Activated naive CD4-positive, alpha-beta T cell treated with anti-CD3 and anti-CD28 coated beads, Interleukin-2, amount 50 U/mL, for 72 hours (primary cell): ENCODE measurements at regions not wholly inside any gene's neighbourhood (a gene's known extent, or its start where the extent isn't known, plus 50 kb on each side); places are given as distances from the start of the nearest gene placed in this dataset.

Experiments
- ATAC-seq, 2 donors: fragments of 150-1000 bp; cut with Tn5 transposase; 2 replicates each; pipeline ENCODE4 v1.10.0; 2021; ENCODE audit warnings: mild to moderate bottlenecking in 2 of 2, moderate library complexity in 2 of 2
- DNase-seq, 2 donors: peaks; one replicate each; pipeline ENCODE4 v3.0.0; 2021 to 2022; ENCODE audit warnings: low spot score in 2 of 2
- H3K27ac Mint-ChIP-seq, 2 donors: one replicate each; pipeline ENCODE4 v1.8.0; 2022; ENCODE audit warnings: mild to moderate bottlenecking in 2 of 2, mixed read lengths in 2 of 2
- H3K36me3 Mint-ChIP-seq, 2 donors: one replicate each; pipeline ENCODE4 v1.8.0; 2022; ENCODE audit warnings: mixed read lengths in 2 of 2
- H3K9me3 Mint-ChIP-seq, 2 donors: one replicate each; pipeline ENCODE4 v1.8.0; 2022; ENCODE audit warnings: mixed read lengths in 2 of 2

DNA sequence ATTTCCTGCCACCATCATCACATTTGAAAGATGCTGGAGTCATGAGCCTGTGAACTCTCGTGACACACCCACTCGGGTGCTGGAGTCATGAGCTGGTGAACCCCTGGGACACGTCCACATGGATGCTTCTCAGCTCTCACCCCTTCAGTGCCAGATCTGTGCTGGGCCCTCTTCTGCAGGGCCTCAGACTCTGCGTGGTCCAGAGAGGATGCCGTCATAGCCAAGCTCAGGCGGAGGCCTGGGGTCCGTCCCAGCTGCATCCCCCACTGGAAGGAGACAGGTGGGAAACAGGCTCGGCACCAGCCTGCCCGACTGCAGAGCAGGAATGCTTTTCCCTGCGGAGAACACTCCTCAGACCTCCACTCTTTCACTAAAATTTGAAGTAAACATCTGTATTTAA, 156.5 kb upstream of the PPP2R2D start:
- no peak for ATAC-seq
- Mint-ChIP-seq H3K27ac (peak overlapping the region in 1 of 2 donors; percentile 7), H3K9me3 (peaks cover 7 to 11% of the 10 kb centered on the region in 2 donors), H3K36me3 (peaks cover 0 to 9% of the 10 kb centered on the region in 2 donors)
- DNase-seq: no peak

DNA sequence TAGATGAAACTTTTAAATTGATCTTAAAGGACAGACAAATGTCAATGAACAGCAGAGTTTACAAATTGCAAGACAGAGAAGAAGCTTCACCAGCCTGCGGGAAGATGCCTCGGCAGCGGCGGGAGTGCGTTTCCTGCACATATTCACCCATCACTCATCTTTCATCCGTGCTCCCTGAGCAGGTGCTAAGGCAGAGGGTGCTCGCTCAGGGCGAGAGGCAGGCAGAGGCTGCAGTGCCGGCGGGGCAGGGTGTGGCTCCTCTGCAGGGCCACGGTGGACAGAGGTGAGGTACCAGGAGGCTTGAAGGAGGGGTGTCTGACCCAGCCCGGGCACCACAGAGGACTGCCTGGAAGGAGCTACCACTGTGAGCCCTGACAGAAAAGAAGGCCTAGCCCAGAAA, 155.2 kb upstream of the PPP2R2D start:
- no peak for ATAC-seq
- no peaks in the 10 kb centered on the region for H3K36me3 Mint-ChIP-seq

DNA sequence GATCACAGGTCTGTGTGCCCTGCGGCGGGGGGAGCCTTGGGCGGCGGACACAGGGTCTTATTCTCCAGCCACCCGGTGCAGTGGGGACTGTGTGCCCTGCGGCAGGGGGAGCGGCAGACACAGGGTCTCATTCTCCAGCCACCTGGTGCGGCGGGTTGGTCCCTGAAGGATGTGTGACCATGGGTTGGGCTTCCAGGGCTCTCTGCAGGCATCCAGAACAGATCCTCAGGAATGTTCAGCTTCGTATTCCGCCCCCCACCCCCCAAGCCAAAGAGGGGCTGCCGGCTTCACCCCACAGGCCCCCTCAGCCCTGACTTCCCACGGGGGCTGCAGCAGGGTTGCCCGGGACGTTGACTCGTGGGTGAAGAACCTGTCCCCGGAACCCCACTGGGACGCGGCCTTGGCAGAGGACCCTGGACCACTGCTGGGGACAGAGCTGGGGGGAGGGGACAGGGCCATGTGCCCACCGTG, 154.5 kb upstream of the PPP2R2D start:
- no peaks in the 10 kb centered on the region for H3K36me3 Mint-ChIP-seq
- ATAC-seq (no peak), DNase-seq (no peak)
- no peaks in the 10 kb centered on the region for H3K9me3 Mint-ChIP-seq
- no peak overlapping the region for H3K27ac Mint-ChIP-seq

More for the DNA sequence above, 155.2 kb upstream of the PPP2R2D start:
- Mint-ChIP-seq H3K27ac (no peak overlapping the region), H3K9me3 (no peaks in the 10 kb centered on the region)
- no peak for DNase-seq

DNA sequence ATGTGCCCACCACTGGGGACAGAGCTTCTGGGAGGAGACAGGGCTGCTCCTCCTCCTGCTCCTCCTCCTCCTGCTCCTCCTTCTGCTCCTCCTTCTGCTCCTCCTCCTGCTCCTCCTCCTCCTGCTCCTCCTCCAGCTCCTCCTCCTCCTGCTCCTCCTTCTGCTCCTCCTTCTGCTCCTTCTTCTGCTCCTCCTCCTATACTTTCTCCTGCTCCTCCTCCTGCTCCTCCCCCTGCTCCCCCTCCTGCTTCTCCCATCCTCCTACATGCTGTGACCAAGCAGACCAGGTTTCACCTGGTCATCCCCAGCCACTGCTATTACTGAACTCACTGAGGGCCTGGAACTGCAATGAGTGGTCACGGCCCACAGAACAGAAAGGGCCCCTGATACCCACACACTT, 154.0 kb upstream of the PPP2R2D start:
- H3K27ac Mint-ChIP-seq: no peak overlapping the region
- no peak for ATAC-seq
- H3K36me3 Mint-ChIP-seq: no peaks in the 10 kb centered on the region
- DNase-seq: no peak
- no peaks in the 10 kb centered on the region for H3K9me3 Mint-ChIP-seq

DNA sequence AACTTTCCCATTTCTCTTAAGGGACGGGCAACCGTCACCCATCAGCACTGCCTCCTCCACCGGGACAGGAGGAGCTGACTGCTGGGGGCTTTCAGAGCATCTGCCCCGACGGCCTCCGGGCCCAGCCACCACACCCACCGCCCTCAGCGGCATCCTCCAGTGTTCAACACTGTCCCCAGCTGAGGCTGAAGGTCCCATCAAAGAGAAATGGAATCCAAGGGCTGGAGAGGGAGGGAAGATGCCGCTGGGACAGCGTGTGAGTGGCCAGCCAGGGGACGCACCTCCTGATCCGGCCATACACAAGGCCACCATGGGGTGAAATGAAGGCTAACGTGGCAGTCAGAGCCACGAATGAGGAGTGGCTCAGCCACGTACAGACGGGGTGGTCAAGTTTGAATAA, 153.6 kb upstream of the PPP2R2D start:
- ATAC-seq (no peak), DNase-seq (no peak)
- Mint-ChIP-seq H3K9me3 (no peaks in the 10 kb centered on the region), H3K27ac (no peak overlapping the region), H3K36me3 (no peaks in the 10 kb centered on the region)

DNA sequence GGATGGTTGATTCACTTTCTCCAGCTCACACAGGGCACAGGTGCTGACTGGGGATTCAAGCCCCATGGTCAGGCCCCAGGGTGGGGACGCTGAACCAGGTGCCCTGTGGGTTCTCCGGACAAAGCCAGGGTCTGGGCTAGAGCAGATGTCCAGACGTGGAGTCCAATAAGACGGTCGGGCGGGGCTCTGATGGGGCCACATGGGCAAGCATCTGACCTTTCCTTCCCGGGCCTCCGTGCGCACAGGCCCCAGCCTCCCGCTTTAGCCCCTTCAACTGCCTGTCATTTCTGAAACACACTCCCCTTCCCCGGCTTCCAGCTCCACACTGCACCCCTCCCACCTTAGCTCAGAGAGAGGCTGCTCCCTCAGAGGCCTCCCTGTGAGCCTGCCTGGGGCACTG, 153.0 kb upstream of the PPP2R2D start:
- H3K27ac Mint-ChIP-seq: no peak overlapping the region
- no peaks in the 10 kb centered on the region for H3K36me3 Mint-ChIP-seq
- no peak for DNase-seq
- no peaks in the 10 kb centered on the region for H3K9me3 Mint-ChIP-seq
- ATAC-seq: no peak

DNA sequence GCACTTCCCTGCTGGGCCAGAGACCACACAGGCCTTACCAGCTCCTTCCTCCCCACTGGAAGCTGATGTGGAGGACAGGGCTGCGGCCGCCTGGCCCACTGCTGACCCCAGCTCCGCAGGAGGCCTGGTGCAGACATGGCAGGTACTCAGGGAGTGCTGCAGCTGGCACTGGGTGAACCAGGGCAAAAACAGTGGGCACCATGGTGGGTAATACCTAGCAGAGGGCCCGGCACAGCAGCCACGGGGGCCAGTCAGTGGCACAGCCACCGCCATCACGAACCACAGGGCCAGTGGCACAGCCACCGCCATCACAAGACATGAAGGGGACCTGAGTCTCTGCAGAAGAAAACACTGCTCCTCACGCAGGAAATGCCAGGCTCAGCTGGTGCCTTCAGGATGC, 152.6 kb upstream of the PPP2R2D start:
- ATAC-seq (no peak), DNase-seq (no peak)
- Mint-ChIP-seq H3K27ac (no peak overlapping the region), H3K9me3 (no peaks in the 10 kb centered on the region), H3K36me3 (no peaks in the 10 kb centered on the region)

DNA sequence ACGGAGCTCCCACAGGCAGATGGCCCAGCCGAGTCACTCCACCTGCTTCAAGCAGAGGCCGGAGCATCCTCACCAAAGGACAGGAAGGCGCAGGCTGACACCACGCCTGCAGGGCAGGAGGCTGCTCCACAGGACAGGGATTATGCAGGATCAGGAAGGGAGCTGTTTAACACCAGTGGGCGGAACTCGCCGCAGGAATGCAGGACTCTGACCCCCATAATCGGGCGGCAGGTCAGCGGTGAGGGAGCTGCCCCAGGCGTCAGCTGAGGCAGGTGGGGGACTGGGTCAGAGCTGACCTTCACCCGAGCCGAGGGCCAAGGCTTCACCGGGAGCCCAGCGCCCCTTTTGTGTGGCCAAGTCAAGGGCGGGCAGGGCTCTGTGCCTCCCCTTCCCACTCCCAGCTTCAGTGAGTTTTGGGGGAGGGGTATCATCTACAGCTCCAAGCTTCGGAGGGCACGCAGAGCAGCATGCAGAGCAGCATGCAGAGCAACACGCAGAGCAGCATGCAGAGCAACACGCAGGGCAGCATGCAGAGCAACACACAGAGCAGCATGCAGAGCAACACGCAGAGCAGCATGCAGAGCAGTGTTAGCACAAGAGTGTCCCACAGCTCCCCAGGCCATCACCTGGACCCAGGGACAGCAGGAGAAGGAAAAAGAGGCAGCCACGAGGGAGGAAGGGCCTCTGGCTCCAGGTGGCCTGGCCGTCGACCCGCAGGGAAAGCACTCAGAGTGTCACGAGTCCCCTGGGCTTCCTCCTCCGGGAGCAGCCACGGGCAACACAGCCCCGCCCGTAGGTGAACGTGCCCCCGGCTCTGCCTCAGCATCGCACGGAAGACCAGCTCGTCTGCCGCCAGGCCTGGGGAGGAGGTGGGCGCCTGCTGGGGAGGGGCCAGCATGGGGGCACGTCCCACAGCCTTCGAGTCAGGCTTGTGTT, 151.7 kb upstream of the PPP2R2D start:
- DNase-seq (no peak), ATAC-seq (no peak)
- H3K9me3 Mint-ChIP-seq: no peaks in the 10 kb centered on the region
- H3K27ac Mint-ChIP-seq: peak overlapping the region in 1 of 2 donors; percentile 17
- no peaks in the 10 kb centered on the region for H3K36me3 Mint-ChIP-seq

DNA sequence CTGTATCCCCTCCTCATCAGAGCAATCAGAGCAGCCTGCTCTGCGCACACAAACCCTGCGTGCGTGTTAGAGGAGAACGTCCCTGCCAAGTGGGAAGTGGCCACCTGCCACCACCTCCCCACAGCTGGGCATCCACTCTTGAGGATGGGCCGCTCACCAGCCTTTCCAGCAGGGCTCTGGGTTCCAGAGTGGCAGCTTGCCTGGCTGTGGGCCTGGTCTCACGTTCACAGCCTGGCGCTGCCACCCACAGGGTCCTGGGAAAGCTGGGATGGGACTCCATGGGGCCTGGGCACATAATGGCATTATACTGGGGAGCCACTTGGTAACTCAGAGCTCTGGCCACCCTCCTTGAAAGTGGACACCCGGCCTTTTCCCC, 151.1 kb upstream of the PPP2R2D start:
- no peaks in the 10 kb centered on the region for H3K9me3 Mint-ChIP-seq
- H3K27ac Mint-ChIP-seq: no peak overlapping the region
- ATAC-seq: no peak
- no peaks in the 10 kb centered on the region for H3K36me3 Mint-ChIP-seq
- DNase-seq: no peak

DNA sequence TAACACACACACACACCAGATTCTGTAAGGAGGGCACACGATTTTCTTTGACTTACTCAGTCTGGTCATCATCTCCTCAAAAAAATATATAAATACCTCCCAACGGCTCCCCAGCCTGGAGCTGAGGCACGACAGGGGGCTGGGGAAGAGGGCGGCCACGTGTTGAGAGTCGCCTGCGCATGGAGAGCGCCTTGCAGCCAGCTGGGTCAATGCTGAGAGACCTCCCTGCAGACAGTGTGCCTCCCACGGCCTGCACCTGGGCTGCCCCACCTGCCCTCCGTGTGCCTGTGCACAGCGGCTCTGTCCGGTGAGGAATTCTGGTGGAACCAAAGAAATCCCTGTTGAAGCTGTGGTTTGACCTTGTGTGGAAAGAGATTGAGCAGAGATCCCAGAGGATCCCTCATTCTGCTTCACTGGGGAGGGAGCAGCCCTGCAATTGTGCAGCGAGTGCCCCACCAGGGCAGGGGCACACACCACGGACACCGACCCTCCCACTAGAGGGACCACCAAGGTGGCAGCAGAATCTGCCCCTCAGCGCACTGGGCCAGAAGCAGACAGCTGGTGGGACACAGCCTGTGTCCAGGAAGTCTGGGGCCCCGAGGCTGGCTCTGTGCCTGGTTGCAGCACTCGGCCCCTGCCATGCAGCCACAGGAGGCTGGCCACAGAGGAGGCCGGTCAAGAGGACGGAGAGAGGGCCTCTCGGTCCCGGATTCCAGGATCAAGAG, 150.5 kb upstream of the PPP2R2D start:
- no peak overlapping the region for H3K27ac Mint-ChIP-seq
- no peak for ATAC-seq
- H3K9me3 Mint-ChIP-seq: no peaks in the 10 kb centered on the region
- H3K36me3 Mint-ChIP-seq: no peaks in the 10 kb centered on the region
- no peak for DNase-seq

DNA sequence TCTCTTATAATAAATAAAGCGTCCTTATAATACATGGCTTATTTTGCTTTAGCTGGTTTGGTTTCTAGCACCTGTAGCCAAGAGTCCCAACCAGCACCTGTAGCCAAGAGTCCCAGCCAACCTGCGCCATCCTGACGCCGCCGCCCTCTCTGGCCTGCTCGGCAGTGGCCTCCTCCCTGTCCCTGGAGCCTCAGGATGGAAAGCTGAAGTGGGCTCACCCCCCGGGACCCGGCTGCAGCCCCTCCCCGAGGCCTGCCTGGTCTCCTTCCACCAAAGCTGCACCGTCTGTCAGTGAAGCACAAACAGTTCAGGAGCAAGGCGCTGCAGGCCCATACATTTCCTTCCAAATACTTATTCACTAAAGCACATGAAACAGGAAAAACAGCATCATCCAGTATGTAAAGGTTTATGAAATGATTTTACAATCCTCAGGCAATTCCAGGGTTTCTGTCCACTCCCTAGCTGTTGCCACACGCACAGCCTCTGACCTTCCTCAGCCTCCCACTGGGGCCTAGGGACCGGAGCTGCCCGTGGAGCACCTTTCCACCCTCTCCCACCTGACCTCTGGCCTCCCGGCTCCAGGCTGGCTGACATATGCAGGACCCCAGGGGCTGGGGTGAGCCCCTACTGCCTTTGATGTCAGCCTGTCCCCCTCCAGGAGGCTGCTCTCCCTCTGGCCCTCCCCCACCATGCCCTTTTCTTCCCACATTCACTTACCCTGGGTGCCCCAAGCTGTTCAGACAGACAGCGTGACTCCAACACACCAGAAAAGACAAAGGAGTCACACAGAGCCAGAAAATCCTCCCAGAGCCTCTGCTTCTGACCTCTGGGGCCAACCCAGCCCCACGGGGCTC, 149.6 kb upstream of the PPP2R2D start:
- no peak for ATAC-seq
- Mint-ChIP-seq H3K36me3 (no peaks in the 10 kb centered on the region), H3K27ac (peak overlapping the region in 1 of 2 donors; percentile 34), H3K9me3 (no peaks in the 10 kb centered on the region)
- DNase-seq: no peak

DNA sequence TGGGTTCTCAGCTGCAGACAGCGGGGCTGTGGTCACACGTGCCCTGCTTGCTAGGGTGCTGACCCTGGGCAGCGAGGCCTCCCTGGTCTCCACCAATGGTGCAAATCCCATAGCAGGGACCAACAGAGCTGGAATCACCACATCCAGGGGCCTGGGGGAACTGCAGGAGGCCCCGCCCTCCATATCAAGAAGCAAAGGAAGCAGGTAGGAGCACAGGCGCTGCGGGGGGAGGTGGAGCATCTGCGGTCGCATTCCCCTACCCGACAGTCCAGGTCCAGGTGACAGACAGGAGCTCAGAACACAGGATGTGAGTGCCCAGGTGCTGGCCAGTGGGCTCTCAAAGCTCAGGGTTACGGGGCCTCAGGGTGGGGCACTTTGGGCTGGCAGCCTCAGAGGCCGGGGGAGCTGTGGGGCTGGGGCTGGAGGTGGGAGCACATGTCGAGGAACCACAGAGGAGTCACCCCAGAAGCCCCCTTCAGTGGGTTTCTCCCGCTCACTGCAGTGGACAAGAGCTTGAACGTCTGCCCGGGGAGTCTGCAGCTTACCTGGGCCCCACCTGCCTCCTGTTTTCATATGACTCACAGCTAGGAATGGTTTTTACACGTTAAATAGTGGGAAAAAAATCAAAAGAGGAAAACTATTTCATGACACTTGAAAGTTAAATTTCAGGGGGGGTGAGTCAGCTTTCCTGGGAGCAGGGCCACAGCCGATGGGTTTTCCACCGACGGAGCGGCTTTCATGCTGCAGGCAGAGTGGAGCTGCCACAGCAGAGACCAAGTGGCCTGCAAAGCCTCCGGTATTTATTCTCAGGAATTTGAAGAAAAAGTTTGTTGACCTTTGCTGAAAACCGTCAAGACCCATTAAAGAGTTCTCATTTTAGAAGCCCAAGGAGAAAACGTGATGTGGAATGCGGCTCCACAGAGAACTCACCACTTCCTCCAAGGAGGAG, 148.7 kb upstream of the PPP2R2D start:
- no peaks in the 10 kb centered on the region for H3K9me3 Mint-ChIP-seq
- ATAC-seq: no peak
- no peaks in the 10 kb centered on the region for H3K36me3 Mint-ChIP-seq
- no peak for DNase-seq
- H3K27ac Mint-ChIP-seq: peak overlapping the region in 1 of 2 donors; percentile 34

DNA sequence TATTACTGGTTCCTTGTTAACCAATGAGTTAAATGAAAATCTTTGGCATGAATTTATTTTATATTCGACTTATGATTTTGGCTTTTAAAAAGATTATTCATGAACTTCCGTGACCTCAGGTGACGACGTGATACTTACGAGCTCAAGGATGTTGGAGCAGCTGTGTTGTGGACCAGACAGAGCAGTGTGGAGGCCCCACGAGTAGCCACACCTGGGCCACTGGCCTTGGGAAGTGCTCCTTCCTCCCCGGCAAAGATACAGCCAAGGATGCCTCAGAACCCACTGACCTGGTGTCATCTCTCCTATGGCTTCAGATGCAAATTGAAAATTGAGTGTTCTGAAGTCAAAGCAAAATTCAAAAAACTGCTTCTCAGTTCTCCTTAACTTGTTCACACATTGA, 147.5 kb upstream of the PPP2R2D start:
- Mint-ChIP-seq H3K27ac (no peak overlapping the region), H3K36me3 (no peaks in the 10 kb centered on the region), H3K9me3 (no peaks in the 10 kb centered on the region)
- DNase-seq: no peak
- ATAC-seq: no peak

DNA sequence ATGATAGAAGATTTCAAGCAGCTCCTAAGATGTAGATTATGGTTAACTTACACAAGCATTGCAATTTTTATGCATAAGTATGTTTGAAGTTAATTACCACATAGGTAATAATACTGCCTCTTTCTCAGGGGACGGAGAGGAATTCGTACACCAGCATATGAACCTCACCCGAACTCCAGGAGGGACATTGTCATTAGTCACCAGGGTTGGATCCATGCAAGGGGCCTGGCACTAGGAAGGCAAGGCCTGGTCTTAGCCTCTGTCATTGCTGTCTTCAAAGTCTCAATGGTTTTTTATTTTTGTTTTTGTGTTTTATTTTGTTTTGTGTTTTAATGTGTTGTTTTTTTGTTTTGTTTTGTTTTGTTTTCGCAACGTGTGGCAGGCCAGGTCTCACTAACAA, 145.6 kb upstream of the PPP2R2D start:
- DNase-seq (no peak), ATAC-seq (no peak)
- H3K27ac Mint-ChIP-seq: no peak overlapping the region
- H3K9me3 Mint-ChIP-seq: no peaks in the 10 kb centered on the region
- no peaks in the 10 kb centered on the region for H3K36me3 Mint-ChIP-seq

DNA sequence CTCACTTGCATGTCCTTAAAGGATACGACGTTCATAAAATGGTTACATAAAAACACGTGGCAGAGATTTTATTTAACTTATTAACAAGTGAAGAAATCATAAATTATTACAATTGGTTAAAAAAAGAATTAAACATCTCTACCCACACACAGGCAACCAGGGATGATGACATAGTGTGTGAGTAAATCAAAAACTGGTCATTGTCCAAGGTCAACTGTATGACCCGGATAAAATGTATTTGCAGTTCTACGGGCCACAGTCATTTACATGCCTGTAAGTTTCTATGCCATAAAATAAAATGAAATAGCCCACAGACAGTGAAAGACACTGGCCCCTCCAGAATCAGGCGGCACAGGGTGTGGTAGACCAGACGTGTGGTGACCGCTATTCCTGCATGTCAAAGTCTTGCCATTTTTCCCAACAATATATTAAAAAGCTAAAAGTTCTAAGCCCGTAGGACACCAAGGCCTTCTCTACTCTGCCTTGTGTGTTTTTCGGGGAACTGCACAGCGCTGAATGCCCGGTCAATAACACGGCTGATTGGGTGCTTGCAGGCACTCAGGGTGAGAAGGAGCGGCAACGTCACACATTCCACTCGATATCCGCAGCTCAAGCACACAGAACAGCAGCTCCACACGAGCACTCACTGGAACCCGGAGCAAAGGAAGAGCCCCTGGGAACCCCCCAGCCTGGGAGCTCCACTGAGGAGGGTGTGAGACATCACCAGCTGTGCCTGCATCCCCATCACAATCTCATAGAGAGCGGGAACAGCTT, 143.3 kb upstream of the PPP2R2D start:
- Mint-ChIP-seq H3K9me3 (no peaks in the 10 kb centered on the region), H3K27ac (no peak overlapping the region), H3K36me3 (no peaks in the 10 kb centered on the region)
- ATAC-seq (no peak), DNase-seq (no peak)
